Neural crest cell (in vitro differentiated cells): ENCODE measurements at regions not wholly inside any gene's neighbourhood (a gene's known extent, or its start where the extent isn't known, plus 50 kb on each side); places are given as distances from the start of the nearest gene placed in this dataset.

Source experiments
- DNase-seq: peaks from one replicate; pipeline ENCODE4 v3.0.0; 2021; ENCODE audit warnings: low read depth, mixed read lengths, low spot score
- H3K27ac Mint-ChIP-seq: one replicate; pipeline ENCODE4 v1.8.0; 2021; ENCODE audit warnings: mild to moderate bottlenecking, mixed read lengths; ENCODE audit not compliant: unreplicated experiment
- H3K27me3 Mint-ChIP-seq: 2 replicates; pipeline ENCODE4 v1.8.0; 2021; ENCODE audit warnings: low read depth, mild to moderate bottlenecking, mixed read lengths
- H3K36me3 Mint-ChIP-seq: 2 replicates; pipeline ENCODE4 v1.8.0; 2021; ENCODE audit warnings: low read depth, mild to moderate bottlenecking, mixed read lengths
- H3K4me1 Mint-ChIP-seq: 2 replicates; pipeline ENCODE4 v1.8.0; 2021; ENCODE audit warnings: mixed read lengths
- H3K4me3 Mint-ChIP-seq: one replicate; pipeline ENCODE4 v1.8.0; 2021; ENCODE audit warnings: mild to moderate bottlenecking, mixed read lengths
- H3K9me3 Mint-ChIP-seq: 2 replicates; pipeline ENCODE4 v1.8.0; 2021; ENCODE audit warnings: mixed read lengths
- TF ChIP-seq, protein P1 (sequence below): fragments of 200-600 bp; sonication (generic); conservative IDR thresholded peaks from 2 replicates; pipeline ENCODE4 v1.5.0; 2021; ENCODE audit warnings: antibody characterized with exemption, mild to moderate bottlenecking

- DNase-seq, result no peak
- H3K9me3 Mint-ChIP-seq, result no peaks in the 10 kb centered on the region
- TF ChIP-seq, protein P1, sequence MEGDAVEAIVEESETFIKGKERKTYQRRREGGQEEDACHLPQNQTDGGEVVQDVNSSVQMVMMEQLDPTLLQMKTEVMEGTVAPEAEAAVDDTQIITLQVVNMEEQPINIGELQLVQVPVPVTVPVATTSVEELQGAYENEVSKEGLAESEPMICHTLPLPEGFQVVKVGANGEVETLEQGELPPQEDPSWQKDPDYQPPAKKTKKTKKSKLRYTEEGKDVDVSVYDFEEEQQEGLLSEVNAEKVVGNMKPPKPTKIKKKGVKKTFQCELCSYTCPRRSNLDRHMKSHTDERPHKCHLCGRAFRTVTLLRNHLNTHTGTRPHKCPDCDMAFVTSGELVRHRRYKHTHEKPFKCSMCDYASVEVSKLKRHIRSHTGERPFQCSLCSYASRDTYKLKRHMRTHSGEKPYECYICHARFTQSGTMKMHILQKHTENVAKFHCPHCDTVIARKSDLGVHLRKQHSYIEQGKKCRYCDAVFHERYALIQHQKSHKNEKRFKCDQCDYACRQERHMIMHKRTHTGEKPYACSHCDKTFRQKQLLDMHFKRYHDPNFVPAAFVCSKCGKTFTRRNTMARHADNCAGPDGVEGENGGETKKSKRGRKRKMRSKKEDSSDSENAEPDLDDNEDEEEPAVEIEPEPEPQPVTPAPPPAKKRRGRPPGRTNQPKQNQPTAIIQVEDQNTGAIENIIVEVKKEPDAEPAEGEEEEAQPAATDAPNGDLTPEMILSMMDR, result no peak
- no peaks in the 10 kb centered on the region for H3K36me3 Mint-ChIP-seq
- H3K4me3 Mint-ChIP-seq, result no peak overlapping the region
- H3K27me3 Mint-ChIP-seq, result no peaks in the 10 kb centered on the region
- no peaks in the 10 kb centered on the region for H3K4me1 Mint-ChIP-seq
- H3K27ac Mint-ChIP-seq, result no peak overlapping the region
Observed at GRCh38 chr3:106018102-106018501, 149.3 kb upstream of the CBLB start.

DNA sequence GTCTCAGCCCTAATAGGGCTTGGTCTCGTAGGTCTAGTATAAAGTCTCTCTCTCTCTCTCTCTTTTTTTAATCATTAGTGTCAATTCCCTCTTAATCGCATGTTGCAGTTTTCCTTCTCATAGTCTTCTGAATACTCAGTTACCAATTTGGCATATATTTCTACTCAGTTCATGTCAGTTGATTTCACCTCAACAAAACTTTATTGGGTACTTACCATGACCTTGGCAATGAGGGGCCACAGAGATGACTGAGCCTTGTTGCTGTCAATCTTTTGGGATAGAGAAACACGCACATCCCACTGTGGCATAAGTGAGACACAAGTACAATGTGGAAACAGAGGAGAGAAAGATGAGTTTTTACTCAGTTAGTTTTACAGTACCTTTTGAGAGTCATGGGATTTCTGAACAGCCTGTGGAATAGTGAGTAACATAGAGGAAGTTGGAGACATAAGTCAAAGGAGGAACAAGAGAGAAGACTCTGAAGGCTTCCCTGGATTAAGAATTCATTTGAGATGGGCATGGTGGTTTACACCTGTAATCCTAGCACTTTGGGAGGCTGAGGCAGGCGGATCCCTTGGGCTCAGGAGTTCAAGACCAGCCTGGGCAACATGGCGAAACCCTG, 150.2 kb upstream of the CBLB start:
- no peak for DNase-seq
- no peaks in the 10 kb centered on the region for H3K36me3 Mint-ChIP-seq
- no peaks in the 10 kb centered on the region for H3K27me3 Mint-ChIP-seq
- TF ChIP-seq, protein P1, result no peak
- no peaks in the 10 kb centered on the region for H3K4me1 Mint-ChIP-seq
- no peak overlapping the region for H3K27ac Mint-ChIP-seq
- no peak overlapping the region for H3K4me3 Mint-ChIP-seq
- H3K9me3 Mint-ChIP-seq, result no peaks in the 10 kb centered on the region

- TF ChIP-seq, protein P1, result no peak
- H3K4me1 Mint-ChIP-seq, result no peaks in the 10 kb centered on the region
- DNase-seq, result no peak
- no peak overlapping the region for H3K27ac Mint-ChIP-seq
- H3K9me3 Mint-ChIP-seq, result no peaks in the 10 kb centered on the region
- no peaks in the 10 kb centered on the region for H3K27me3 Mint-ChIP-seq
- no peaks in the 10 kb centered on the region for H3K36me3 Mint-ChIP-seq
- no peak overlapping the region for H3K4me3 Mint-ChIP-seq
Observed at GRCh38 chr3:106022913-106023312, 154.1 kb upstream of the CBLB start.

DNA sequence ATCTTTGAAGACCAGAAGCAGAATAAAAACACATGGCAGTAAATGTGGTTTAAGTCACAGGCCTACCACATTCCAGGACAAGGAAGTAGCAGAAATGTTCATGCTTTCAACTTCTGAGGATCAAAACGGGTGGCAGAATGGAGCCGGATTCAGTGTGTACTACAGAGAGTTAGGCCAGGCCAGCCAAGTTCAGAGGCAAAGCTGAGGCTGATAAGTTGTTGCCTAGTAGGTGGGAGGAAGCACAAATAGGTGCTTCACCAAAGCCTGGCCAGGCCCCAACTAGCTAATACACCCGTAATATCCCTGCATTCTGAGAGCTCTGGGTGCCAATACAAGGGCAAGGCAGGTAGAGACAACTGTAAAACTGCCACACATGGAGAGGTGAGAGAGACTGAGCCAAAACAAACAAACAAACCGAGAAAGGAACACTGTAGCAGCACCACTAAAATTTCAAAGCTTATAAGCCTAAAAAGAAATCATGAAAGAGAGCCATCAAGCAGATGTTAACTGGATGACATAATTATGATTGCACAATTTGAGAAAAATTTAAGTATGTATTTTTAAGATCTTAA, 156.4 kb upstream of the CBLB start:
- no peaks in the 10 kb centered on the region for H3K36me3 Mint-ChIP-seq
- no peak overlapping the region for H3K4me3 Mint-ChIP-seq
- H3K27ac Mint-ChIP-seq, result no peak overlapping the region
- DNase-seq, result no peak
- H3K27me3 Mint-ChIP-seq, result no peaks in the 10 kb centered on the region
- no peaks in the 10 kb centered on the region for H3K9me3 Mint-ChIP-seq
- TF ChIP-seq, protein P1, result no peak
- H3K4me1 Mint-ChIP-seq, result no peaks in the 10 kb centered on the region

DNA sequence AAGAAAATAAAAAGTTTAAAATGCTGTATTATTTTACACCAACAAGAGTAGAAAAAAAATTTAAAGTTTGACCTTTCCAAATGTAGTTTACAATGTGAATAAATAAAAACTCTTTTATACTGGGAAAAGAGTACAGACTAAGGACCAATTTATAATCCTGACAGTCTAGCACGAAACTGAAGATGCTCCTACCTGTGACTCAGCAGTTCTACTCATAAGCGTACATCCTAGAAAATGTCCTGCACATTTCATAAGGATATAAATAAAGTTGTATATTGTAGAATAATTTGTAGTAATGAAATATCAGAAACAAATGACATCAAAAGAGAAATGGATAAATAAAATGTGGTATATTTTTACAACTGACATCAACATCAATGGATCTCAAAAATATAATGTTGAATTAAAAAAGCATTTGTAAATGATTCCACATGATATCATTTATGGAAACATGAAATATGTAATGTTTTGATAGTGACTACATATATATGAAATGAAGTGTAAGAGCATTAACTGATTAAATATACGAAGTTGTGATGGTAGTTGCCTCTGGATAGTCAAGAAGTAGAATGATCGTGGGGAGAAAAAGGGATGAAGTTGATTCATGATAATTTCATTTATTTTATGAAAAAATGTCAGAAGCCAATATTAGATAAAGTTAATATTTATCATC, 161.3 kb upstream of the CBLB start:
- H3K27ac Mint-ChIP-seq, result no peak overlapping the region
- H3K4me1 Mint-ChIP-seq, result no peaks in the 10 kb centered on the region
- no peaks in the 10 kb centered on the region for H3K27me3 Mint-ChIP-seq
- TF ChIP-seq, protein P1, result no peak
- H3K4me3 Mint-ChIP-seq, result no peak overlapping the region
- H3K9me3 Mint-ChIP-seq, result no peaks in the 10 kb centered on the region
- H3K36me3 Mint-ChIP-seq, result no peaks in the 10 kb centered on the region
- no peak for DNase-seq
